CD14-positive monocyte (primary cell): ENCODE measurements at regions not wholly inside any gene's neighbourhood (a gene's known extent, or its start where the extent isn't known, plus 50 kb on each side); places are given as distances from the start of the nearest gene placed in this dataset.

Experiments used
- DNase-seq, 3 donors: peaks; one replicate each; pipeline ENCODE4 v3.0.0-alpha.2; 2011 to 2022
- H2AFZ ChIP-seq: 2 replicates; pipeline ENCODE4 v1.6.0; 2012; ENCODE audit warnings: mild to moderate bottlenecking, low read depth, low read length, inconsistent platforms; ENCODE audit not compliant: insufficient read depth, poor library complexity, severe bottlenecking
- H3K27ac ChIP-seq, 2 donors: 1 replicate in 1 of 2; 2 replicates in 1 of 2; pipeline ENCODE4 v1.5.1; 2012 to 2013; ENCODE audit warnings: low read length in 2 of 2, control low read depth in 1 of 2, inconsistent platforms in 1 of 2, low read depth in 1 of 2, mild to moderate bottlenecking in 1 of 2
- H3K27me3 ChIP-seq, 2 donors: one replicate each; pipeline versions ENCODE4 v1.6.0 to v1.6.1; 2011 to 2013; ENCODE audit warnings: low read length in 2 of 2; ENCODE audit not compliant: control insufficient read depth in 2 of 2, insufficient read depth in 2 of 2
- H3K36me3 ChIP-seq, 2 donors: replicated peaks in 1 of 2; 1 replicate in 1 of 2; 2 replicates in 1 of 2; pipeline versions ENCODE4 v1.5.1 to v1.6.1; 2012 to 2013; ENCODE audit warnings: low read length in 2 of 2, control low read depth in 1 of 2, inconsistent platforms in 1 of 2, mild to moderate bottlenecking in 1 of 2; ENCODE audit not compliant: insufficient read depth in 2 of 2, control insufficient read depth in 1 of 2
- H3K4me1 ChIP-seq, 2 donors: 1 replicate in 1 of 2; 2 replicates in 1 of 2; pipeline versions ENCODE4 v1.5.1 to v1.6.1; 2012 to 2013; ENCODE audit warnings: low read length in 2 of 2, control low read depth in 1 of 2, inconsistent platforms in 1 of 2, mild to moderate bottlenecking in 1 of 2, moderate library complexity in 1 of 2; ENCODE audit not compliant: insufficient read depth in 2 of 2, control insufficient read depth in 1 of 2
- H3K4me2 ChIP-seq: replicated peaks from 2 replicates; pipeline ENCODE3; 2012; ENCODE audit warnings: low read length, moderate library complexity, mild to moderate bottlenecking; ENCODE audit not compliant: poor library complexity, severe bottlenecking; ENCODE audit errors: extremely low read depth
- H3K4me3 ChIP-seq, 3 experiments: fragments of 200-600 bp in 1 of 3; sonication (generic) in 1 of 3; replicated peaks in 1 of 3; 1 replicate in 2 of 3; 2 replicates in 1 of 3; pipeline ENCODE4 v1.5.1; 2011 to 2013; ENCODE audit warnings: low read length in 3 of 3, mild to moderate bottlenecking in 3 of 3, control low read depth in 2 of 3, low read depth in 2 of 3, inconsistent platforms in 1 of 3, moderate library complexity in 1 of 3
- H3K79me2 ChIP-seq: 2 replicates; pipeline ENCODE4 v1.6.0; 2012; ENCODE audit warnings: mild to moderate bottlenecking, control low read depth, inconsistent platforms, low read length, moderate library complexity; ENCODE audit not compliant: insufficient read depth
- H3K9ac ChIP-seq: 2 replicates; pipeline ENCODE4 v1.6.0; 2017; ENCODE audit warnings: low read length, mild to moderate bottlenecking; ENCODE audit not compliant: insufficient read depth, poor library complexity, severe bottlenecking
- H3K9me3 ChIP-seq, 2 donors: replicated peaks in 1 of 2; 1 replicate in 1 of 2; 2 replicates in 1 of 2; pipeline versions ENCODE4 v1.5.1 to v1.6.1; 2012 to 2013; ENCODE audit warnings: low read length in 2 of 2, control low read depth in 1 of 2; ENCODE audit not compliant: control insufficient read depth in 1 of 2, insufficient read depth in 1 of 2
- H4K20me1 ChIP-seq: 2 replicates; pipeline ENCODE4 v1.6.0; 2012; ENCODE audit warnings: mild to moderate bottlenecking, low read length, control low read depth, moderate library complexity; ENCODE audit not compliant: insufficient read depth
- H3K27ac Mint-ChIP-seq, 7 donors: one replicate each; pipeline ENCODE4 v1.8.0; 2020; ENCODE audit warnings: mild to moderate bottlenecking in 7 of 7, mixed read lengths in 7 of 7, moderate library complexity in 6 of 7, inconsistent platforms in 2 of 7
- H3K27me3 Mint-ChIP-seq, 3 donors: one replicate each; pipeline ENCODE4 v1.8.0; 2021 to 2022; ENCODE audit warnings: low read depth in 3 of 3, mild to moderate bottlenecking in 3 of 3, mixed read lengths in 3 of 3, moderate library complexity in 3 of 3, inconsistent platforms in 1 of 3
- H3K36me3 Mint-ChIP-seq, 2 donors: one replicate each; pipeline ENCODE4 v1.8.0; 2020; ENCODE audit warnings: mixed read lengths in 2 of 2, inconsistent platforms in 1 of 2, mild to moderate bottlenecking in 1 of 2
- H3K4me1 Mint-ChIP-seq: one replicate; pipeline ENCODE4 v1.8.0; 2020; ENCODE audit warnings: mild to moderate bottlenecking, mixed read lengths
- H3K4me3 Mint-ChIP-seq, 2 donors: one replicate each; pipeline ENCODE4 v1.8.0; 2020; ENCODE audit warnings: mild to moderate bottlenecking in 2 of 2, mixed read lengths in 2 of 2, moderate library complexity in 1 of 2
- H3K9me3 Mint-ChIP-seq, 7 donors: one replicate each; pipeline ENCODE4 v1.8.0; 2020 to 2022; ENCODE audit warnings: mixed read lengths in 7 of 7, mild to moderate bottlenecking in 6 of 7, moderate library complexity in 6 of 7, inconsistent platforms in 2 of 7
- CTCF ChIP-seq: fragments of 200-600 bp; IDR thresholded peaks from one replicate; pipeline ENCODE4 v1.8.0; 2022; ENCODE audit warnings: antibody characterized with exemption, mild to moderate bottlenecking
- WGBS: methylation state at CpG from one replicate; pipeline ENCODE4 v1.1.5; 2013; ENCODE audit warnings: missing lambda C conversion rate; ENCODE audit not compliant: insufficient coverage; 5-methylcytosine and 5-hydroxymethylcytosine counted together
- intact Hi-C, 2 donors: fragments of 100-400 bp; cut with micrococcal nuclease; formaldehyde crosslinking; loops; one replicate each; pipeline versions ENCODE4 v1.15.0 to v1.15.1; 2023

GRCh38 chr7:27302590-27302989 is 60.0 kb downstream of the EVX1 start:
- H3K9me3 Mint-ChIP-seq: peaks cover 0 to 5% (median 0%) of the 10 kb centered on the region in 7 donors
- peaks cover 12% of the 10 kb centered on the region for H3K4me1 Mint-ChIP-seq
- no peak for DNase-seq
- intact Hi-C loops: no loop called here
- Histone ChIP-seq H3K4me1 (peaks cover 12 to 13% of the 10 kb centered on the region in 2 donors), H3K27ac (no peak overlapping the region), H3K79me2 (no peaks in the 10 kb centered on the region), H3K4me3 (no peak overlapping the region), H3K36me3 (no peaks in the 10 kb centered on the region), H2AFZ (no peak overlapping the region), H3K4me2 (no peak overlapping the region), H4K20me1 (no peaks in the 10 kb centered on the region), H3K27me3 (no peaks in the 10 kb centered on the region), H3K9ac (no peak overlapping the region), H3K9me3 (no peaks in the 10 kb centered on the region)
- no peak overlapping the region for H3K27ac Mint-ChIP-seq
- H3K36me3 Mint-ChIP-seq: no peaks in the 10 kb centered on the region
- no peak for TF ChIP-seq CTCF
- no peak overlapping the region for H3K4me3 Mint-ChIP-seq
- WGBS: 100% methylated on average over 2 of the region's 2 CpGs
- H3K27me3 Mint-ChIP-seq: peaks cover 0 to 9% (median 4%) of the 10 kb centered on the region in 3 donors

- Histone ChIP-seq H3K36me3 (no peaks in the 10 kb centered on the region), H3K27me3 (no peaks in the 10 kb centered on the region), H3K4me2 (no peak overlapping the region), H3K9ac (no peak overlapping the region), H3K9me3 (no peaks in the 10 kb centered on the region), H3K4me3 (no peak overlapping the region), H3K4me1 (peaks cover 12 to 13% of the 10 kb centered on the region in 2 donors), H2AFZ (no peak overlapping the region), H3K27ac (no peak overlapping the region), H3K79me2 (no peaks in the 10 kb centered on the region), H4K20me1 (no peaks in the 10 kb centered on the region)
- intact Hi-C loops: no loop called here
- H3K27me3 Mint-ChIP-seq: peaks cover 0 to 9% (median 2%) of the 10 kb centered on the region in 3 donors
- TF ChIP-seq CTCF: no peak
- no peak overlapping the region for H3K27ac Mint-ChIP-seq
- peaks cover 12% of the 10 kb centered on the region for H3K4me1 Mint-ChIP-seq
- no peaks in the 10 kb centered on the region for H3K36me3 Mint-ChIP-seq
- H3K9me3 Mint-ChIP-seq: peaks cover 0 to 5% (median 0%) of the 10 kb centered on the region in 7 donors
- DNase-seq: no peak
- H3K4me3 Mint-ChIP-seq: no peak overlapping the region
- WGBS: 80% methylated on average over 4 of the region's 5 CpGs
Observed at GRCh38 chr7:27303026-27303425, 60.4 kb downstream of the EVX1 start.
